Germinal center (tissue), 1 donor: ENCODE measurements at regions not wholly inside any gene's neighbourhood (a gene's known extent, or its start where the extent isn't known, plus 50 kb on each side); places are given as distances from the start of the nearest gene placed in this dataset.
"Not testable (repeated sequence)": the region's sequence is repeated elsewhere in the genome, so short reads cannot be mapped to it uniquely, and the experiment has no call there.

Experiments used
- DNase-seq: peaks from one replicate; pipeline ENCODE4 v3.0.0; 2012; ENCODE audit warnings: mixed read lengths, low spot score

GRCh38 chr16:14384745-14385144, 245.3 kb downstream of the PARN start:
- no peak for DNase-seq

GRCh38 chr16:14383844-14384243, 246.2 kb downstream of the PARN start:
- not testable (repeated sequence) for DNase-seq

GRCh38 chr16:14378689-14379467, 251.2 kb downstream of the PARN start:
- DNase-seq, result no peak

DNA sequence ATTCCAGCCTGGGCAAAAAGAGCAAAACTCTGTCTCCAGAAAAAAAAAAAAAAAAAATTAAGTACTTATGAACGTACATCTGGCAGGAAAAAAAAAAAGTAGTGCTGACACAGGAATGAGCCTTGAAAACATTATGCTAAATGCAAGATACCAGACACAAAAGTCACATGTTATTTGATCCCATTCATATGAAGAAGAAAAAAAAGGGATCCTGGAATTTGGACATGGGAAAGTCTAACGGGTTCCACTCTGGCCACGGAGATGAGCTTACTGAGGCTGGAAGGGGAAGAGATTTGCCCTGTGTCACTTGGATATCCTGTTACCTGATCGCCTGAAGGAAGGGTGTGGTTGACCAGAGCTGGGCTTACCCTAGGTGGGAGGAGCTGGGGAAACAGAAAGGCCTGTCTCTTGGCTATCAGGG, 251.9 kb downstream of the PARN start:
- DNase-seq, result no peak

DNA sequence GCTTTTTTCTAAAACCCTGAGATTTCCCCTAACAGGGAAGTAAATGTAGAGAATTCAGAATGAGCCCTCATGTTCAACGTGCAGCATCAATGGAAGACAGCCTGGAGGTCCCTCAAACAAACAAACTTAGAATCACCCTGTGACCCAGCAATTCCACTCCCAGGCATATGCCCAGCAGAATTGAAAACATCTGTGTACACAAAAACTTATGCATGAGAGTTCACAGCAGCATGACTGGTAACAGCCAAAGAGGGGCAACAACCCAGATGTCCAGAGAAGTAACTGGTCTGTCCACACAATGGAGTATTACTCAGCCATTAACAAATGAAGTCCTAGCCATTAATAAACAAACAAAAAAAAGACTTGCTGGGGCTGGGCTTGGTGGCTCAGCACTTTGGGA, 252.7 kb downstream of the PARN start:
- no peak for DNase-seq

DNA sequence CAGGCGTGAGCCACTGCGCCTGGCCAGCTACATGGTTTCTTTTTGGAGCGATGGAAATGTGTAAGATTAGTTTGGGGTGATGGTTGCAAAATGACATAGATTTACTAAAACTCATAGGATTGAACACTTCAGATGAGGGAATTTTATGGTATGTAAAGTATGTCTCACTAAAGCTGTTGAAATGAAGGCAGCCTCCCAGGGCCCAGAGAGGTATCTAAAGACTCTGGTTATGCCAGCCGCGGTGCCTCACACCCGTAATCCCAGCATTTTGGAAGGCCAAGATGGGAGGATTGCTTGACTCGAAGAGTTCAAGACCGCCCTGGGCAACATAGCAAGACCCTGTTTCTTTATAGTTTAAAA, 254.9 kb downstream of the PARN start:
- DNase-seq, result no peak

- no peak for DNase-seq
Measured at GRCh38 chr16:14374451-14375131, 255.5 kb downstream of the PARN start.

DNA sequence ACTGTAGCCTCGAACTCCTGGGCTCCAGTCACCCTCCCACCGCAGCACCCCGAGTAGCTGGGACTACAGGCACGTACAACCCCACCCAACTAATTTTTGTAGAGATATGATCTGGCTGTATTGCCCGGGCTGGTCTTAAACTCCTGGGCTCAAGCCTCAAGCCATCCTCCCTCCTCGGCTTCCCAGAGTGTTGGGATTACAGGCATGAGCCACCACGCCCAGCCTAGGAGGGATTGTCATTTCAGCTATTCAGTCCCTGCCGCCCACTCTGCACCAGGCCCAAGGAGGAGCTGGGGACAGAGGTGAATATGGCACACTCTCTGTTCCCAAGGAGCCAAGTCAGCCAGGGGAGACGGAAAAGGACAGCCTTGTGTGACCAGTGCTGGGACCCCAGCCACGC, 256.2 kb downstream of the PARN start:
- no peak for DNase-seq

DNA sequence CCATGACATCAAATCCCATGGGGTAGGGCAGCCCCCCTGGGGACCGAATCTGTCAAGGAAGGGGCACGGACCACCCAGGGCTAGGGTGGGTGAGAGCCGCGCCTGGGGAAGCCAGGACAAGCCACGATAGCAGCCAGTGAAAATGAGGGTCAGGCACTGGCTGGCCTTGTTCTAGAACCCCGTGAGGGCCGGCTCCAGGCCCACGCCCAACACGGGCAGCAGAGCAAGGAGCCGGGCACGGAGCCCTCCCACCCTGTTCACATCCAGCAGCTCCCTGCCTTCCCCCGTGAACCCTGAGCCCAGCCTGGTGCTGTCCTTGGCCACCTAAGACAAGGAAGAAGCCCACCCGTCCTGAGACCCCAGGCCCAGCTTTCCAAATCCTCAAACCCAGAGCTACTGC, 256.7 kb downstream of the PARN start:
- no peak for DNase-seq

GRCh38 chr16:14372471-14372870, 257.6 kb downstream of the PARN start:
- no peak for DNase-seq

DNA sequence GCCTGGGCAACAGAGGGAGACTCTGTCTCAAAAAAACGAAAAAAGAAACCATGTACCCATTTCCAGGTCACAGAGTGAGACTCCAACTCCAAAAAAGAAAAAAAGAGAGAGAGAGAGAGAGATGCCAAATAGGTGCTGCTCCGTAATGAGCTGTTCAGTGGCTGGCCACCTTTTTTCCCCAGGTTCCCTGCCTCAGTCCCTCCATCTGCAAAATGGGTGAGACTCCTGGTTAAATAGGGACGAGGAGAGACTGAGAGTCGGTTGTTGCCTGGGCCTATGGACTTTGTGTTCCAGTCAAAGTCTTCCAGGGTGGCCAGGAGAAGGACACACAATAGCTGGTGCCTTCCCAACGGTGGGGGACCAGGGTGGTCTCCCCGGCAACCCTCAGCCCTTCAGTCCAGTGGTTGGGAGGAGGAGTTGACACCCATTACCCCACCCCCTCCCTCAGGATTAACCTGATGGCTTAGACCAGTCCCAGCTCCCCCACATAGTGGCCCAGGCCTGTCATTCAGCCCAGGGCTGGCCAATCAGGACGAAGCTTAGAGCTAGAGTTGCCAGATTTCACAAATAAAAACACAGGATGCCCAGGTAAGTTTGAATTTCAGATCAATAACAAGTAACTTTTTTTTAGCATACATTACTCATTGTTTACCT, 258.2 kb downstream of the PARN start:
- no peak for DNase-seq

- DNase-seq, result no peak
Measured at GRCh38 chr16:14370736-14371234, 259.3 kb downstream of the PARN start.

- DNase-seq, result no peak
Measured at GRCh38 chr16:14369734-14370598, 260.1 kb downstream of the PARN start.

DNA sequence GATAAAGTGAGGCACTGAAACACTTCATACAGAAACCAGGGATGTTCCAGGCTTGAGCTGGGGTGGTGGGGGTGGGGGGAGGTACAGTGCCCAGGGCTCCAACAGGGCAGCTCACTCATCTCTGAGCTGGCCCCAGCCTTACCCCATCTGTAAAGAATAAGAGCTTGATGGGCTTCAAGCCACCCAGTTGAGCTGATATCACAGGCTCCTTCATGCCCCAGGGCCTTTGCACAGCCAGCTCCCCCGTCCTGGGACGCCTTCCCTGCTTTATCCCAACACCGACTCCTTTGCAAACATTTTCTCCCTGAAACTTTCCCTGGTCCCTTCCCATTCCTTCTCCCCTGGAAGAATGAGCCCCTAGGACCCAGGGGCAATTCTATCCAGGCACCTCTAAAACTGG, 261.7 kb downstream of the PARN start:
- DNase-seq, result no peak

DNA sequence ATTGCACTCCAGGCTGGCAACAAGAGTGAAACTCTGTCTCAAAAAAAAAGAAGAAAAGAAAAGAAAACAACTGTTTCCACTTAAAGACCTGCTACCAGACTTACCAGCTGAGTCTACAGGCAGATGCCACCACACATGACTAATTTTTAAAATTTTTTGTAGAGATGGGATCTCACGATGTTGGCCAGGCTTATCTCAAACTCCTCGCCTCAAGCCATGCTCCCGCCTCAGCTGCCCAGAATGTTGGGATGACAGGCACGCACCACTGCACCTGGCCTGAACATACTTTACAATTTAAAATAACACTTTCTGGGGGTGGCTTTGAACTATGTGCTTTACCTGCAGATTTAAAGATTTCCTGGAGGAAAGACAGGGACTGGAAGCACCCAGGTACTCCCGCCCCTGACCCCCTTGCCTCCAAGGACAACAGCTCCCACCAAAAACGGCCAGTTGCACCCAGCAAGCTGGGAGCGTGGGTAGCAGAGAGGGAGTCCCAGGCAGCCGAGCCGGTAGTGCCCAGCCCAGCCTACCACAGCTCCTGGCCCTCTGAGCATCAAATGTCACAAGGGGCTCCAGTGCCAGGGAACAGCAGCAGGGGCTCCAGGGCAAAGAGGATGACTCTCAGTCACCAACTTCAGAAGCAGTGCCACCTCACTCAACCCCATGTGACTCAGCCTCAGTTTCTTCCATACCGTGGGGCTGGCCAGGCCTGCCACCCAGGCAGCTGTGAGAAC, 262.9 kb downstream of the PARN start:
- no peak for DNase-seq

GRCh38 chr16:14366447-14366846, 263.6 kb downstream of the PARN start:
- DNase-seq, result no peak

DNA sequence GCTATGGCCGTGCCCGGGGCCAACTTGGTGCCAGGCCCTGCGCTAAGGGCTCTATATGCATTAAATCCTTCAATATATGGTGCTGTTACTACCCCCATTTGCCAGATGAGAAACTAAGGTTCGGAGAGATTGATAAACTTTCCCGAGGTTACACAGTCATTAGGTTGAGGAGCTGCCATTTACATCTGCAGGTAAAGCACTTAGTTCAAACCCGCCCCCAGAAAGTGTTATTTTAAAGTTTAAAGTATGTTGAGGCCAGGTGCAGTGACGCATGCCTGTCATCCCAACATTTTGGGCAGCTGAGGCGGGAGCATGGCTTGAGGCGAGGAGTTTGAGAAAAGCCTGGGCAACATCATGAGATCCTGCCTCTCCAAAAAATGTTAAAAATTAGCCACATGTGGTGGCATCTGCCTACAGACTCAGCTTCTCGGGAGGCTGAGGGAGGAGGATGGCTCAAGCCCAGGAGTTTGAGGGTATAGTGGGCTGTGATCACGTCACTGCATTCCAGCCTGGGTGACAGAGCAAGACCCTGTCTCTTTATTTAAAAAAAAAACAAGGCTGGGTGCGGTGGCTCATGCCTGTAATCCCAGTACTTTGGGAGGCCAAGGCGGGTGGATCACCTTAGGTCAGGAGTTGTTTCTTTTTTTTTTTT, 264.7 kb downstream of the PARN start:
- no peak for DNase-seq

DNA sequence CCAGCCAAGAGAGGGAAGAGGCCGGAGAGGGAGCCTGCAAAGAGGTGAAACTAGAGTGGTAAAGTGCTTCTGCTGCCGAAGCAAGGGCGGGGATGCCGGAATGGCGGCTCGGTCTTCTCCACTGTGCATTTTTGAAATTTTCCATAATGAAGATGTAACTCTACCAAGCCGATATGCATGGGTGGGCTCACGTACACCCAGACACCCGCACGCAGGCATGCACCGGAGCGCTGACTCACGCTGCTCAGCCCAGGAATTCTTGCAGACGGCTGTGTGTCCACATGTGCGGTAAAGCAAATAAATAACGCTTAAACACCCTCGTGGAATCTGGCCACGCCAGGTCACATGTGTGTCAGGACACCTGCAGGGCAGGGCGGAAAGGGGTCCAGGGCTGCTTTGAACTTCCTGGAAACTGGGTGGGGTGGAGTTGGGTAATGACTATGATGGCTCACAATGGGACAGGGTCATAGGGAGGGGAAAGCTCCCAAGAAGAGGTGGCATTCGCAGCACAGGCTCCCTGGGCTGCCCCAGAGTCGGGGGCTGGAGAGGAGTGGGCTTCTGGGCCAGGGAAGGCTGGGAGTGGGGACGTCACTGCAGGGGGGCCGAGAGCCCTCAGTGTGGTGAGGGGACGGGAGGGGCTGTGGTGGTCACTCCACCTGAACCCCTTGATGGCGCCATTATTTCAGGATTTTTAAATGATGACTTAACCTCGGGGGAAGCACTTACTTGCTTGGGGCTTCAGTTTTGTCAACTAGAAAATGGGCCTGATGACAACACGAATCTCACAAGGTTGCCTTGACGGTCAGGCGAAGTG, 265.5 kb downstream of the PARN start:
- DNase-seq, result no peak

DNA sequence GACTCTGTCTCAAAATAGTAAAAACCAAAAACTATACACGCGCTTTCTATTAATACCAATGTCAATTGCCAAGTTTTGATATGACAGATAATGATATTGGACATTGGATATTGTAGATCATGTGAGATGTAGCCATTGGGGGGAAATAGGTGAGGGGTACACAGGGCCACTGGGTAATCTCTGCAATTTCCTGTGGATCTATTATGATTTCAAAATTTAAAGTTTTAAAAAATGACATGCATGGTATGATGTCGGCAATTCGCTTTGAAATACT, 266.0 kb downstream of the PARN start:
- DNase-seq, result no peak

DNA sequence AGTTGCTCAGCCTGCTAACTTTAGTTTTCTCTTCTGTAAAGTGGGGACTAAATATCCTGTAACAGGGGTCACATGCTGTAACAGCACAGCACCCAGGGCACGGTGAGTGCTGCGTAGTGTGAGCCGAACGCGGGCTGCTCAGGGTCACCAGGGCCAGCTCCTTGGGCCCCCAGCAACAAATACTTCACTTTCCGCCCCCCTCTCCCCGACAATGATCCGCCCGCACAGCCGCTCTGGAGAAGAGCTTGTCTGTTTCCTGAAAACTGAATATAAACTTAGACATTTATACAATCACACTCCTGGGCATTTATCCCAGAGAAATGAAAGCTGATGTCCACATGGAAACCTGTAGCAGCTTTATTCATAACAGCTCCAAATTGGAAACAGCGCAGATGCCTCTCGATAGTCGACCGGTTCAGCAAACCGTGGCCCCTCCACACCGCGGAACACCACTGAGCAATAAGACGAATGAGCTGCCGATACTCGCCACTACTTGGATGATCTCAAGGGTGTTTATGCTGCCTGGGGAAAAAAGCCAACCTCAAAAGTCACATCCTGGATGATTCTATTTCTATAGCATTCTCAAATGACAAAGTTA, 267.2 kb downstream of the PARN start:
- no peak for DNase-seq
